GM12875 (cell line): ENCODE measurements at regions not wholly inside any gene's neighbourhood (a gene's known extent, or its start where the extent isn't known, plus 50 kb on each side); places are given as distances from the start of the nearest gene placed in this dataset.

Experiments used
- H3K4me3 ChIP-seq: one replicate; pipeline ENCODE4 v1.5.1; 2011; ENCODE audit warnings: low read depth, low read length, control low read depth
- CTCF ChIP-seq: IDR thresholded peaks from 2 replicates; pipeline ENCODE4 v1.5.1; 2011; ENCODE audit warnings: low read depth, mild to moderate bottlenecking, control low read depth, inconsistent platforms, low read length, moderate library complexity, borderline replicate concordance; ENCODE audit not compliant: insufficient read depth

GRCh38 chr15:59835776-59836175 lies 146.7 kb upstream of the BNIP2 start:
- TF ChIP-seq CTCF, result no peak
- no peak overlapping the region for H3K4me3 ChIP-seq

GRCh38 chr15:59834528-59834927 lies 145.4 kb upstream of the BNIP2 start:
- TF ChIP-seq CTCF, result no peak

GRCh38 chr15:59833366-59833765 lies 144.2 kb upstream of the BNIP2 start:
- no peak for TF ChIP-seq CTCF
- no peak overlapping the region for H3K4me3 ChIP-seq

More at GRCh38 chr15:59834528-59834927, 145.4 kb upstream of the BNIP2 start:
- H3K4me3 ChIP-seq, result no peak overlapping the region

- TF ChIP-seq CTCF, result no peak
- H3K4me3 ChIP-seq, result no peak overlapping the region
These were observed 141.8 kb upstream of the BNIP2 start for GRCh38 chr15:59830873-59831272.

GRCh38 chr15:59830098-59830497 lies 141.0 kb upstream of the BNIP2 start:
- H3K4me3 ChIP-seq, result no peak overlapping the region
- no peak for TF ChIP-seq CTCF

GRCh38 chr15:59828861-59829260 lies 139.7 kb upstream of the BNIP2 start:
- no peak overlapping the region for H3K4me3 ChIP-seq
- no peak for TF ChIP-seq CTCF

GRCh38 chr15:59828263-59828662 lies 139.1 kb upstream of the BNIP2 start:
- H3K4me3 ChIP-seq, result no peak overlapping the region
- TF ChIP-seq CTCF, result no peak
